ENCODE measurements at regions not wholly inside any gene's neighbourhood (a gene's known extent, or its start where the extent isn't known, plus 50 kb on each side); places are given as distances from the start of the nearest gene placed in this dataset.

DNA sequence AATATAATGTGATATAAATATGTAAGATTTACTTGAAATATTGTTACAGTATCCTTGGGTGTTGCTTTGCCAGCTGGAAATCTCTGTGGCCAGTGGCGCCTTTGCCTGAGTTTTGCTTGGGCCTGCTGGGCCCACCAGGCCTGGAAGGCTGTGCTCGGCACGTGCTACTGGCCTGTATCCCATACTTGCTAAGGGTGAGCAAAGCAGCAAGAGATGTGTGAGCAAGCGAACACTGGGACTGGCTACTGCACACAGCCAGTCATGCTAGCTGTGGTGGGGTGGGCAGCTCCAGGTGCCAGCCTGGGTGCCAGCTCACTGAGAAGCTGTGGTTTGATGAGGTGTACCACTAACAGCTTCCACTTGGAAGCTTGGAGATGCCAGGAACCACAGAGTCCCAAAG lies 299.1 kb upstream of the GALNT5 start:
- 88 to 97% methylated on average over 4 of the region's 4 CpGs for WGBS, 2 donors
- H3K4me1 ChIP-seq = no peaks in the 10 kb centered on the region
- peaks cover 5 to 17% (median 14%) of the 10 kb centered on the region in 4 donors for H3K9me3 ChIP-seq
- TF ChIP-seq POLR2AphosphoS5 (IDR thresholded peaks at IDR 0.05) (no peak), EP300 (IDR thresholded peaks at IDR 0.05) (no peak), POLR2A (IDR thresholded peaks at IDR 0.05) (no peak)
- TF ChIP-seq, protein P1, sequence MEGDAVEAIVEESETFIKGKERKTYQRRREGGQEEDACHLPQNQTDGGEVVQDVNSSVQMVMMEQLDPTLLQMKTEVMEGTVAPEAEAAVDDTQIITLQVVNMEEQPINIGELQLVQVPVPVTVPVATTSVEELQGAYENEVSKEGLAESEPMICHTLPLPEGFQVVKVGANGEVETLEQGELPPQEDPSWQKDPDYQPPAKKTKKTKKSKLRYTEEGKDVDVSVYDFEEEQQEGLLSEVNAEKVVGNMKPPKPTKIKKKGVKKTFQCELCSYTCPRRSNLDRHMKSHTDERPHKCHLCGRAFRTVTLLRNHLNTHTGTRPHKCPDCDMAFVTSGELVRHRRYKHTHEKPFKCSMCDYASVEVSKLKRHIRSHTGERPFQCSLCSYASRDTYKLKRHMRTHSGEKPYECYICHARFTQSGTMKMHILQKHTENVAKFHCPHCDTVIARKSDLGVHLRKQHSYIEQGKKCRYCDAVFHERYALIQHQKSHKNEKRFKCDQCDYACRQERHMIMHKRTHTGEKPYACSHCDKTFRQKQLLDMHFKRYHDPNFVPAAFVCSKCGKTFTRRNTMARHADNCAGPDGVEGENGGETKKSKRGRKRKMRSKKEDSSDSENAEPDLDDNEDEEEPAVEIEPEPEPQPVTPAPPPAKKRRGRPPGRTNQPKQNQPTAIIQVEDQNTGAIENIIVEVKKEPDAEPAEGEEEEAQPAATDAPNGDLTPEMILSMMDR (IDR thresholded peaks at IDR 0.05) = no peak
- no peak overlapping the region for H3K4me3 ChIP-seq
- H3K27me3 ChIP-seq = no peaks in the 10 kb centered on the region
- peak in 1 of 2 donors; percentile 12 for DNase-seq
- ATAC-seq (ENCODE audit: low FRiP score in 2 of 2) = no peak
- H3K36me3 ChIP-seq = no peaks in the 10 kb centered on the region
- H3K27ac ChIP-seq = no peak overlapping the region

DNA sequence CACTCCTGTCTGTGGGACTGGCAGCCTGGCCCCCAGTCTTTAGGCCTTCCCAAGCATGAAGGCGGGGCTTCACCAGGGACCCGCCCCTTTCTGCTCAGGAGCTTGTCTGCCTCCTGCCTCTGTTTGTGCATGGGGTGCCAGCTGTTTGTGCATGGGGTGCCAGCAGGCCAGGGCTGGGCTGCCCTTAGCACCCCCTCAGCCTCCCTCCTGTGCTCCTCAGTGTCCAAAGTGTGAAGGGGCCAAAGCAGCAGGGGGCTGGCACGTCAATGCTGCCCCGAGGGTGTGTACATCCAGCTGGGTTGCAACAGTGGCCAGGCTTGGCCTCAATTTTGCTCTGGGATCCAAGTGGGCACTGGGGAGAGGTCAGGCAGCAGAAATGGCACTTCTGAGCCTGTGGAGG lies 298.0 kb upstream of the GALNT5 start:
- Histone ChIP-seq H3K27me3 (no peaks in the 10 kb centered on the region), H3K36me3 (no peaks in the 10 kb centered on the region), H3K4me3 (no peak overlapping the region), H3K9me3 (peaks cover 5 to 17% (median 14%) of the 10 kb centered on the region in 4 donors), H3K27ac (no peak overlapping the region), H3K4me1 (no peaks in the 10 kb centered on the region)
- WGBS, 2 donors = 80 to 91% methylated on average over 3 to 4 of the region's 4 CpGs
- peak in 1 of 2 donors; percentile 30 for DNase-seq
- peak; percentile 23 to 46 for ATAC-seq (ENCODE audit: low FRiP score in 2 of 2)
- TF ChIP-seq POLR2A (IDR thresholded peaks at IDR 0.05) (no peak), POLR2AphosphoS5 (IDR thresholded peaks at IDR 0.05) (no peak), EP300 (IDR thresholded peaks at IDR 0.05) (no peak)
- TF ChIP-seq, protein P1 (IDR thresholded peaks at IDR 0.05) = no peak

DNA sequence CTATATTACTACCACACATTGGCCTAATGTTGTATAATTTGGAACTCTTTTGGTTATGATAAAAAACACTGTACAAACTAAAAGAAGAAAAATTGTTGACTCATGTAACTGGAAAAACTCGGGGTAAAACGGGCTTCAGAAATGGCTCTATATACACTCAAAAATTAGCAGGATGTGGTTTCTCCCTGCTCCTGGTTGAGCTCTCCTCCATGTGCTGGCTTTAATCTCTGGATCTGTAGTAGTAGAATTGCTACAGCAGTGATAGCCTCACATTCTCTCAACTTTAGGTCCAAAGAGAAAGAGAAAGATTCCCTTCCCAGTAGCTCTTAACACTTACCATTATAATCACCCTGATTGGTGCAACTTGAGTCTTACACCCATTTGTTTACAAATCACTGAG lies 274.9 kb upstream of the GALNT5 start:
- no peak for ATAC-seq (ENCODE audit: low FRiP score in 2 of 2)
- Histone ChIP-seq H3K4me3 (no peak overlapping the region), H3K27ac (no peak overlapping the region), H3K27me3 (no peaks in the 10 kb centered on the region), H3K9me3 (no peaks in the 10 kb centered on the region), H3K36me3 (no peaks in the 10 kb centered on the region), H3K4me1 (no peaks in the 10 kb centered on the region)
- no peak for DNase-seq
- WGBS, 2 donors = 79 to 87% methylated on average over 2 of the region's 2 CpGs
- TF ChIP-seq EP300 (IDR thresholded peaks at IDR 0.05) (no peak), POLR2A (IDR thresholded peaks at IDR 0.05) (no peak)
- TF ChIP-seq, protein P1 (IDR thresholded peaks at IDR 0.05) = no peak

DNA sequence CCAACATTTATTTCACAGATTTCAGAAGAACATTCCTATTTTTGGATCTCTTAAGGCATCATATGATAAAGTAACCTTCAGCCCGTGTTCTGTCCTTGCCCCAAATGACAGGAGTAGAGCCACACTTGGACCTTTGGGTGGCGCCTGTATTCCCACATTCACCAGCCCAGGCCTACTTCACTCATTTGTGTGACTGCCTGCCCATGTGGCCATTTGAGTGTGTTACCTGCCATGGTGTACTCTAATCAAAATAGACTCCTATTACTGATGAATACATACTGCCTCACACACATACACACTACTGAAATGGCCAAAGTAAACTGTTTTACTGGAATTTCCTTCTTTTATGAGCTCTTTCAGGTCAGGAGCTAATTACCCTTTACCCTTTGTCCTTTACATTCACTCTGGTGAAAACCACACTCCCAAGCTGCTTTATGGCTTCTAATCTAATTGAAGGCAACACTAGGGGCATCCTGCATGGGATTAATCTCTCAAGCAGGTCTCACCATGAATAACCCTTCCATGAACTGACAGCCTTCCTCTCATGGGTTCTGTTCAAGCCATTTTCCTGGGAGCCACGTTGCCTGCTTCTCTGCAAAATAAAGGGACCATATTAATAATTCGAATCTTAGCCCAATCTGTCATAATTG lies 271.0 kb upstream of the GALNT5 start:
- Histone ChIP-seq H3K27me3 (no peaks in the 10 kb centered on the region), H3K4me3 (no peak overlapping the region), H3K27ac (no peak overlapping the region), H3K9me3 (no peaks in the 10 kb centered on the region), H3K4me1 (no peaks in the 10 kb centered on the region), H3K36me3 (no peaks in the 10 kb centered on the region)
- WGBS, 2 donors = 57 to 70% methylated on average over 4 of the region's 4 CpGs
- ATAC-seq (ENCODE audit: low FRiP score in 2 of 2) (no peak), DNase-seq (no peak)
- TF ChIP-seq, protein P1 (IDR thresholded peaks at IDR 0.05) = no peak
- TF ChIP-seq POLR2AphosphoS5 (IDR thresholded peaks at IDR 0.05) (no peak), EP300 (IDR thresholded peaks at IDR 0.05) (no peak), POLR2A (IDR thresholded peaks at IDR 0.05) (no peak)

DNA sequence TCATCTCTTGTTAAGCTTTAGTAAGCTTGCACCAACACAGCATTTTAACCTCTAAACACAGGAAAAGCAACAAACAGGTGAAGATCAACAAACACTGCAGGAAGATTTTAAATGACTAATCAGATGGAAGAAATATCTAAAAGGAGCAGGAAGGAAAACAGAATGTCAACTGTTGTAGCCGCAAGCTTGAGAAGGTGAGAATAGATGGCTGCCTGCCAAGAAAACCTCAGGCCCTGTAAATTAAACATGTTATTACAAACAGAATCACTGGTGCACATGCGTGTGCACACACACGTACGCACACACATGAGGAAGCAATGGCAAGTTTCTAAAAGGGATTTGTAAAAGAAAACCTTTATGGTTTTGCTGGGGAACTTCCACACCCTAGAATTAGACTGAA lies 257.8 kb upstream of the GALNT5 start:
- TF ChIP-seq EP300 (IDR thresholded peaks at IDR 0.05) = no peak
- TF ChIP-seq POLR2AphosphoS5 (IDR thresholded peaks at IDR 0.05) = no peak
- TF ChIP-seq, protein P1 (IDR thresholded peaks at IDR 0.05) = no peak
- no peak for TF ChIP-seq POLR2A (IDR thresholded peaks at IDR 0.05)
- Histone ChIP-seq H3K36me3 (no peaks in the 10 kb centered on the region), H3K27ac (no peak overlapping the region), H3K4me3 (no peak overlapping the region), H3K27me3 (no peaks in the 10 kb centered on the region), H3K4me1 (no peaks in the 10 kb centered on the region), H3K9me3 (no peaks in the 10 kb centered on the region)
- ATAC-seq (ENCODE audit: low FRiP score in 2 of 2) = no peak
- WGBS, 2 donors = 58 to 61% methylated on average over 4 of the region's 4 CpGs
- DNase-seq = no peak
